ENCODE measurements at regions not wholly inside any gene's neighbourhood (a gene's known extent, or its start where the extent isn't known, plus 50 kb on each side); places are given as distances from the start of the nearest gene placed in this dataset.
"Not testable (repeated sequence)": the region's sequence is repeated elsewhere in the genome, so short reads cannot be mapped to it uniquely, and the experiment has no call there.

- peak; percentile 5 to 62 (median 14) for DNase-seq
Observed at GRCh38 chr2:87456477-87457128, 291.3 kb upstream of the PLGLB2 start.

GRCh38 chr2:87457129-87457499 lies 290.8 kb upstream of the PLGLB2 start:
- DNase-seq = not testable (repeated sequence)

- not testable (repeated sequence) for DNase-seq
Observed at GRCh38 chr2:87458938-87459337, 288.9 kb upstream of the PLGLB2 start.

GRCh38 chr2:87460104-87460503 lies 287.8 kb upstream of the PLGLB2 start:
- DNase-seq = not testable (repeated sequence)

- not testable (repeated sequence) for DNase-seq
Observed at GRCh38 chr2:87460662-87461061, 287.2 kb upstream of the PLGLB2 start.

GRCh38 chr2:87461671-87462070 lies 286.2 kb upstream of the PLGLB2 start:
- DNase-seq = not testable (repeated sequence)

GRCh38 chr2:87464219-87464618 lies 283.7 kb upstream of the PLGLB2 start:
- not testable (repeated sequence) for DNase-seq

- not testable (repeated sequence) for DNase-seq
Observed at GRCh38 chr2:87465730-87466129, 282.2 kb upstream of the PLGLB2 start.

- not testable (repeated sequence) for DNase-seq
Observed at GRCh38 chr2:87466591-87467120, 281.2 kb upstream of the PLGLB2 start.

GRCh38 chr2:87468429-87468981 lies 279.4 kb upstream of the PLGLB2 start:
- not testable (repeated sequence) for DNase-seq

GRCh38 chr2:87469180-87470151 lies 278.4 kb upstream of the PLGLB2 start:
- peak in 1 of 3 donors; percentile 21 for DNase-seq

- not testable (repeated sequence) for DNase-seq
Observed at GRCh38 chr2:87470381-87471380, 277.2 kb upstream of the PLGLB2 start.

- DNase-seq = not testable (repeated sequence)
Observed at GRCh38 chr2:87471478-87471877, 276.4 kb upstream of the PLGLB2 start.

GRCh38 chr2:87476223-87476872 lies 271.5 kb upstream of the PLGLB2 start:
- not testable (repeated sequence) for DNase-seq

GRCh38 chr2:87476936-87477335 lies 271.0 kb upstream of the PLGLB2 start:
- not testable (repeated sequence) for DNase-seq

- not testable (repeated sequence) for DNase-seq
Observed at GRCh38 chr2:87477669-87478428, 270.0 kb upstream of the PLGLB2 start.

- DNase-seq = not testable (repeated sequence)
Observed at GRCh38 chr2:87478911-87479310, 269.0 kb upstream of the PLGLB2 start.

GRCh38 chr2:87483093-87483680 lies 264.7 kb upstream of the PLGLB2 start:
- DNase-seq = not testable (repeated sequence)

GRCh38 chr2:87484363-87484762 lies 263.5 kb upstream of the PLGLB2 start:
- not testable (repeated sequence) for DNase-seq
